Tongue (tissue), 1 donor: ENCODE measurements at regions not wholly inside any gene's neighbourhood (a gene's known extent, or its start where the extent isn't known, plus 50 kb on each side); places are given as distances from the start of the nearest gene placed in this dataset.

Experiments
- DNase-seq: peaks from one replicate; pipeline ENCODE4 v3.0.0-alpha.2; 2015

DNA sequence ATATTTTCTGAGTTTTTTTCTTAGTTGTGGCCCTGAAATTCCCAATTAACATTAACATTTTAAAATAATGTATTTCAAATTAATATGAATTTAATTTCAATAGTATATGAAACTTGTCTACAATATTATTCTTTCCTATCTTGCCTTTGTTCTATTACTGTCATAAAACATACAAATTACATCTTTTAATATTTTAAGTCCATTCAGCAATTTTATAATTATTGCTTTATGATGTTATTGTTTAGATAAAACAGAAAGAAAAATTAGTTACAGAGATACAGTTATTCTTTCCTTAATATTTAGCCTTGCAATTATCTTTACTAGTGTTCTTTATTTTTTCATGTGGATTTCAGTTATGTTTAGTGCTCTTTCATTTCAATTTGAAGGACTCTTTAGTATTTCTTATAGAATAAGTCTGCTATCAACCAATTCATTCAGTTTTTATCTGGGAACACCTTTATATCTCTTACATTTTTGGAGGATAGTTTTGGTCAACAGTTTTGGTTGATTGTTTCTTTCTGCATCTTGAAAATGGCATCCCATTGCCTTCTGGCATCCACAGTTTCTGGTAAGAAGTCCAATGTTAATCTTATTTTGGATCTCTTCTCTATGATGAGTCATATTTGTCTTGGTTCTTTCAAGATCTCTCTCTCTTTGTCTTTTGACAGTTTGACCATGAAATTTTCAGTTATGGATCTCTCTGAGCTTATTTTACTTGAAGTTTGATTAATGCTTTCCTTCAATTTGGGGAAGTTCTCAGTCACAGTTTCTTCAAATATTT, 76.9 kb upstream of the CHST9 start:
- DNase-seq, result no peak

DNA sequence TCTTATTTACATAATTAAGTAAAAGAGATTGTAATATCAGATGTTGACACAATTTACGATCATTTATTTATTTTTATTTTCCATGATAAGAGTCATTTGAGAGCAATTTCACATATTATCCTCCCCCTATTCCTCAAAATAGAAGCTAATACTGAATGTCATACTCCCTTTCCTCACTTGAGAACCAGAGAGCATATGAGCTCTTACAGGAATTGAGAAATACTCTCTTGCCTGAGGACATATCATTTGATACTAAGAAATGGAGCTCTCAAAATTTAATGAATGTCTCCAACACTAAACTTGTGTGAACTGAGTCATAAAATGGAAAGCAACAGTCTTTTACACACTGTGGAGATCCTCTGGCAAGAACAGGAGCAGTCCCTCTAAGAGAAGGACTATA, 68.5 kb upstream of the CHST9 start:
- no peak for DNase-seq

DNA sequence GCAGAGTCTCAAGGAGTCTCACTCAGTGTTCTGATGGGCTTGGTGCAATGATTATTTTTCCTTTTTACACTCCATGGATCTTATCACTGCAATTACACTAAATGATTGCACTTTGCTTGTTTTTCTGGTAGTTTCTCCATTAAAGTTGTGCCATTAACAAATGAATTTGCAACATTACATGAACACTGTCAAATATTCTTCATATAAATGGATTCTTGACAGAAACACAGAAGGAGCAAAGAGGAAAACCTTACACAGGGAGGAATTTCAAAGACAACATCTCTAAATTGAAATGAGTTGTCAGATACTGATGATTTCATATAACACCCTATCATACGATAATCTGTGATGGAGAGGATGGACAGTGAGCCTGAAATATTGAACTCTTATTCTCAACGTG, 65.4 kb upstream of the CHST9 start:
- no peak for DNase-seq

DNA sequence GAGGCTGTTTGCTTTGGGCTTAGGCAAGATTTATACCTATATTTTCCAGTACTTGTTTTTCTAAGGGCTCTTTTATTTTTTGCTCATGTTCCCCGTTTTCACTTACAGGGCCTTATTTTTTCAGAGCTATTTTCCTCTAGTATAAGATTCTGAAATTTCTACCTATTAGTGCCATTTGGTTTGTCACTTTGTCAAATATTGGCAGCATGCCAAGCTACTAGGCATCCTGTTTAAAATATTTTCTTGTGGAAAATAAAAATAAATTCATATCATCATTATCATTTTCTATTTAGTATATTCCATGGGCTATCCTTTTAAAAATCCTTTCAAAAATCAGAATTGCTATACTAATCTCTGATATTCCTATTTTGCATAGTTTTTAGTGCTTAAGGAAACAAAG, 64.8 kb upstream of the CHST9 start:
- DNase-seq, result no peak

DNA sequence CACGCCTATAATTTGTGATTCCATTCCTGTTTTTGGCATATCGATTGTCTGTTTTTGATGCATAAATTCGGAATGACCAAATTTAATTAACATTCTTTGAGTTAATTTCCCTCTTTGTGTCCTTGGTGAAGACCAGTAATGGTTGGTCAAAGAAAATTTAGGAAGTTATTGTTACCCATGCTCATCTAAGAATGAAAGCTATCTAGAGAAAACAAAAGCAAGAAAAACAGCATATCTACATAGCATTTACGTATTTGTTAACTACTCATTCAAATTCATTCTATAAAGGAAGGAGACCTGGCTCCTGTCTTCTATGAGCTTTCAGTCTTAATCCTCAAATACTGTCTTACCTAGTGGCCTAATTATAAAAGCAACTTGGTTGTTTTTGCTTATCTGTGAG, 59.2 kb upstream of the CHST9 start:
- no peak for DNase-seq

DNA sequence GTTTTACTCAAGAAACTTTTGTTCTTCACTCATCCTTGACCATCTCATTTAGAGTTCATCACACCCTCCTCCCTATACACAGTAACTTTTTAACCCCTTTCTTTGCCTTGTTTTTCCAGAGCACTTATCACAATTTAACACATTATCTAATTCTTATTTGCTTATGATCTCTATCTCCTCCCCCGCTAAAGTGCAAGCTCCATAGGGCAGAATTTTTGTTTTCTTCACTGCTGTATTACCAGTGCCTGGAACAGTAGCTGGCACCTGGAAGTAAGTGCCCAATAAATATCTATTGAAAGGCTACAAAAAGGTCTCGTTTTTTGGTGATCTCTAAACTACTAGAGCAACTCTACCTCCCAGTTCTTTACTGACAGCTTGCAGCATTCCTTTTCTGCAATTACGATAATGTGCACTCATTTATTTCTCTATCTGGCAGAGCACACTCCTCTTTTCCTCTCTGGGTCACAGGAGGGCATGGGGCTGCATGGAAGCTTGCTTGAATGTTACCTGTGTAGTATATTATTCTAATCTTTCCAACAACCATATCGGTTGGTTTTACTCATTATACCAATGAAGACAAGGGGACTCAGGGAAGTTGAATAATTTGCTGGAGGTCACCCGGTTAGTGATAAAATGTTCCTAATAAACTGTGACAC, 57.4 kb upstream of the CHST9 start:
- no peak for DNase-seq

DNA sequence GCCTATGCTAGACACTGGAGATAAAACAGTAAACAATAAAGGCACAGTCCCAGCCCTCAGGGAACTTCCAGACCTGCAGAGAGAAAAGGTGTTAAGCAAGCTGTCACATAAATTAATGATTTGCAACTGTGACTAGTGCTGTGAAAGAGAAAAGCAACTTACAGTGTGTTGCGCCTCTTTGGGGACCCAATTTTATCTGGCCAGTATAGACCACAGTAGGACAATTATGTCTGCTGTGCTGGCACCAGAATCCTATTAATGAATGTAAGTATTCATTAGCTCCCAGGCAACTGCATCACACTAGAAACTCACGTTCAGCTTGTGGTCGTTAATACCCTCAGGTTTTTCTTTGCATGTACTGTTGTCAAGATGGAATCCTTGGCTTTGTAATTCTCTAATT, 55.3 kb upstream of the CHST9 start:
- DNase-seq, result no peak

DNA sequence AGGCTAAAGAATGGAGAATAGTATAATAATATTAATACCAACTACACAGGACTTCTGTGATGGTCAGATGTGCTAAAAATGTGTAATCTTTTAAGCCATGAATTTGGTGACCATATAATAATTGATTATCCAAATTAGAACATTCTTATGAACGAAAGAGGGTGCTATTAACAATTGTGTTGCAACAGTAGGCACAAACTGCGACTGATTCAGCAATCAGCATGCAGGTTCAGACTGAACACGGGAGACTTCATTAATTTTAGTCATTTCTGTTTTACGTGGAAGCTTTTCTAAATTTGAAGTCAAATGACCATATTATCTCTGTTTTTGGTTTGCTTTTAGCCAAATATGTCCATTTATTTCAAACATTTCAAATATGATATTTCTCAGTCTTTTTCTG, 54.6 kb upstream of the CHST9 start:
- no peak for DNase-seq

DNA sequence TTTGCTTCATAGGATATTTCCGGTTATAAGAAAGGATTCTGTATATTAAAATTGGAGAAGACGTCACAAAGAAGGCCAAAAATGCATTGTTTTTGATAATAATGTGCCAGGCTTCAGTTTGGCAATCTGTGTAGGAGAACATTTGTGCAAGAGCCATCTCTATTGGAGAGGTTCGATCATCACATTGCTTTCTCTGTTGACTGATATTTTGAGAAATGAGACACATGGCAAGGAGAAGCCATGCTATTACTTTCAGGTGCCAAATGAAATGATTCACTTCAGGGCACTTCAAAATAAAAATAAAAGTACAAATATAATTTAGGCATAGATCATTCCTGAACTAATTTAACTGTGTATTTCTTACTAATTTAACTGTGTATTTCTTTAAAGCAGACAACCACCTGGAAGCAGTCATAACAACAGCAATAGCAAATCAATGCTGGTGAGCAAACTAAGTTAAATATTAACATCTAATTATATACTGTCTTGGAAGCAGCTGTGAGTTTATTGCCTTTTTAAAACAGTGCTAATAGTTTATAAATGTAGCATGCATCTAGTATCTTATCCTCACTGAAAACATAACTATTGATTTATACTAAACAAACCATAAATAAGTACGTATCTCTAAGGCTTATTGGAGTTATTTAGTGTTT, 50.2 kb upstream of the CHST9 start:
- DNase-seq, result no peak
